HL-60/S4 treated with phorbol 12-myristate 13-acetate at 8.2 ng/mL for 4 days and 3 days (cell line): ENCODE measurements at regions not wholly inside any gene's neighbourhood (a gene's known extent, or its start where the extent isn't known, plus 50 kb on each side); places are given as distances from the start of the nearest gene placed in this dataset.

Experiments used
- in situ Hi-C: fragments of 300-500 bp; cut with MboI; formaldehyde crosslinking; loops from 2 replicates; pipeline ENCODE4 v1.15.0; 2022; ENCODE audit warnings: low sequenced_read_pairs

DNA sequence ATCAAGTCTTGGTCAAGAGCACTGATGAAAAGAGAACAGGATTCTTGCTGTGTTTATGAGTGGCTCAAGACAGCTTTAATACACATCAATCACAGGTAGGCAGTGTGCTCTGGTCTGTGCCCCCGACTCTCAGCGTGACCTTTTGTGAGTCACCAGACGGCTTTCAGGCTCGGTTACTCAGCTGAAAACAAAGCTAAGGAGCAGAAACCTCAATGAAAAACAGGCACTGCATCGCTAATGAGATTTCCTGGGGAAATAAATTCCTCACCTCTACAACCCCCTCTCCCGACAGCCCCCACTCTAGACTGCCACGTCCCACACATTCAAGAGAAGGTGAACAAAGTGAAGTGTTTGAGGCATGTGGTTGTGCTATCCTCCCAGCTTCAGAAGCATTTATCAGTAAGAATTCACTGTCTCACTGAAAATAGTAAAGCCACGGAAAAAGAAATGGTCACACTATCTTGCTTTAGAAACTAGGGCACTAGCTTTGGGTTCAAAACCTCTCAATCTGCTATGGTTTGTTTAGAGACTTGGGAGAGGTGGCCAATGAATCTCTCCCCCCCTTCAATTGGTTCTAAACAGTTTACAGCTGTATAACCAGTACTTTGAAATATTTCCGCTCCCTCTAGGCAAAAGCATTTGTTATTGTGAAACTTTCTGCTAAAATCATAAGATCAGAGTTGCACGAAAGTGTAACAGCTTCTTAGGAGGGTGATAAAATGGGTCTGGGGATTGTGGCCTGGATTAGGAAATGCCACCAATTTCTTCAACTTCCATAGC is 199.5 kb upstream of the PMFBP1 start:
- in situ Hi-C loops = no loop called here

DNA sequence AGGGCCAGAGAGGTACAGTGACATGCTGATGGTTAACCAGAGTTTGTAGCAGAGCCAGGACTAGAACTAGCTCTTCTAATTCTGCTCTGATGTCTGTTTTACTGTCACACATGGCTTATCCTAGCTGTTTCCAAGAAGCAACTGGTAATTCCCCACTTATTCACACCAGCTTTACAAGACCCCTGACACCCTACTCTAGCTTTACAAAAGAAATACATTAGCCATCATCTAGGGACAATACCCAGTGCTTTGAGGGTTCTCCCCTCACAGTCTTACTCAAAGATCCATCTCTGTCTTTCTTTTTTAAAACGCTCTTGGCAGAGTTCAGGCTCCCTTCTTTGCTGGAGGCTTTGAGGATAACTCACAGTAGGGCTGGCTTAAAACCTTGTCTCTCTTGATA is 197.3 kb upstream of the PMFBP1 start:
- in situ Hi-C loops = no loop called here

DNA sequence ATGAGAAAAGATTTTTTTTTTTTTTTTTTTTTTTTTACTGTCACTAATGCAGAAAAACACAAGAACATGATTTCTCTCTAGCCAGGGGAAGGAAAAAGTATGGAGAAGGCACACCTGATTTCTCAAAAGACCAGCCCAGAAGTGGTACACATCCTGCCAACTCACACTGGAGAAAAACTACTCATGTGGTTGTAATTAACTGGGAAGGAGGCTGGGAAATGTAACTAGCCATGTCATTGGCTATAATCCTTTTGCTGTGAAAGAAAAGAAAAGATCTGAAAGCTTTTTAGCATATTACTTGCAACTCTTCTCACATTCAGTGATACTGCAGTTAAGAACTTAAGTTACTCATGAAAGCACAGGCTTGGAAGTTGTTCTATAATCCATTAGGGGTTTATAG is 195.9 kb upstream of the PMFBP1 start:
- in situ Hi-C loops = no loop called here

DNA sequence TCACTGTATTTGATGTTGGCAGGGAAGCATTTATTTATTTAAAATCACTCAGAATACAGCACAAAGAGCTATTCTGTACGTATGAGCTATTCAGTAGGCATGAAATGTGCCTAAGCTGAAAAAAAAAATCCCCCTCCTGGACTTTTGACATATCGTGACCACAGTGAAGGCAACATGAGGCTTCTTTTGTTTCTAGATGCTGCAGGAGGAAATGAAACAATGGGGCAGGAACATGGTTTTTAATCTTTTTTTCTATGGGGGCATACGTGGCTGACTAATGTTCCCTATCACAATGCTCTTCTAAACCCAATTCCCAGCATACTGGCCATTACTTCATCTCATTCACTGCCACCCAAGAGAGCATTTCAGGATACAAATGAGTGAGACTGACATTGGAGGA is 191.0 kb upstream of the PMFBP1 start:
- in situ Hi-C loops = no loop called here

DNA sequence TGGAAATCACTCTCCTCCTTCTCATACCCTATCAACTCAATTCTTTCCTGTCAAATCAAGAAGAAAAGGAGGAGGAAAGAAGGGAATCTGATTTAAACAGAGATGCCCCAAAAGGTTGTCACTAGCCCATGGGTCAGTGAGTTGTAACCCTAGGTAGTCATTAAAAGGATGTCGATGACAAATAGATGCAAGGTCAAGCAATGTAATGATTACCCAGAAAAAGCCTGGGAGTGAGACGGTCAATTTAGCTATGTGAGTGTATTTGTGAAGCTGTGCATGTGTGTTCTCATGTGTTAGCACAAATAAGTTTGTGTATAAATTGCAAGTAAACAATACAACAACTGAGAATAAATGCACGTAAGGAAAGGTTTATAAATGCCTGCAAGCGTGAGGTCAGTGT is 190.5 kb upstream of the PMFBP1 start:
- in situ Hi-C loops = no loop called here

DNA sequence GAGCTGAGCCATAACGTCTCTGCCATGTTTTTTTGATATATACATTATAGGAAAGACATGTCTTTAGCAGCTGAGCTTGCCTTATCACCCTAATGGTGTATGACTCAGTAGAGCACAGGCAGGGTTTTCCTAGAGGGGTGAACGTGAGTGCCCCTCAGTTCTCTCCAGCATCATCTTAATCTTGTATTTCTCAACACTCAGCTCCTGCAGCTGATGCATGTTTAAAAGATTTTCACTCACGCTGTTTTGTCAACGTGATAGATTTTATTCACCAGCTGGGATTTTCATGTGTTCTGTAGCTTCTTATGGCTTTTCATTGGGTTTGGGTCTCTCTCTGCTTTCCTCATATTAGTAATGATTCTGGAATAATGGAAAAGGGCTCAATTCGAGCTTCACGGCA is 186.0 kb upstream of the PMFBP1 start:
- in situ Hi-C loops = no loop called here

DNA sequence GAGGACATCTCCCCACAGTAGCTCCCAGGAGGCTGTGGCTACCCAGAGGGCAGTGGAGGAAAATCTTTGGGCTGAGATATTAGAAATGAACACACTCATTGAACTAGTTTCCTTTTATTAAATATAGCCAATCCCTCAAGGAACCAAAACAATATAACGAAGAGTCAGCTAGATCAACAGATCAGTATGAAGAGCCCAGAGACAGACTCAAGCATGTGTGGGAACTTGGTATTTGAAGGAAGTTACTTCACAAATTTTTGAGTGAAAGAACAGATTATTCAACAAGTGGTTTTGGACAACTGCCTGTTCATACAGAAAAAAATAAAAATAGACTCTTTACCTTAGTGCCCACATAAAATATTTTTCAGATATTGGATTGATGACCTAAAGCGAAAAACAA is 183.6 kb upstream of the PMFBP1 start:
- in situ Hi-C loops = no loop called here

DNA sequence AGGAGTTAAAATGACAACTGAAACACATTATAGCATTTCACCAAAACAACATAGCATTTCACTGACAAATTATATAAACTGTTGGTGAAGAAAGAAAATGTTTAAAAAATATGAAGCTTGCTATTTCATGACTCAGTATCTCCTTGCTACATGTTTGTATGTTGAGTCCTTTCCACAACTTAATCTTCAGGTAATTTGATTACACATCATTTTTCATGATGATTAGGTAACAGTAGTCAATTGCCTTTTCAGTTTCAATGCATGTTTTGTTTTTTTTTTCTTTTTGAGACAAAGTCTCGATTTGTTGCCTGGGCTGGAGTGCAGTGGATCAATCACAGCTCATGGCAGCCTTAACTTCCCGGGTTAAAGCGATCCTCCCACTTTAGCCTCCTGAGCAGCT is 177.8 kb upstream of the PMFBP1 start:
- in situ Hi-C loops = no loop called here

DNA sequence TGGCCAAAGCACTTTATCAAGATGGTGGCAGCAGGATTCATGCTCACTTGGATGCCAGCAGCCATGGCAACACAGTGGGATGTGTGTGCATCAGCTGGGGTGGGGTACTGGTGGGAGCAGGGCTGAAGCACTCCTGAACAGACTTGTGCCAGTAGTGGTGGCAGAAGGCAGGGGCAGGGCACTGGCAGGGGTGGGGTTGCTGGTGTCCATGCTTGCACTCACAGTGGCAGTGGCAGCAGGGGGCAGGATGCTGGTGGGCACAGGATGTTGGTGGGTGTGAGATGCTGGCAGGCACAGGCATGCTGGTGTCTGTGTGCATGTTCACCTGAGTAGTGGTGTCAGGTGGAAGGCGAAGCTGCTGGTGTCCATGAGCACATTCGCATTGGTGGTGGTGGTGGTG is 161.0 kb upstream of the PMFBP1 start:
- in situ Hi-C loops = no loop called here

DNA sequence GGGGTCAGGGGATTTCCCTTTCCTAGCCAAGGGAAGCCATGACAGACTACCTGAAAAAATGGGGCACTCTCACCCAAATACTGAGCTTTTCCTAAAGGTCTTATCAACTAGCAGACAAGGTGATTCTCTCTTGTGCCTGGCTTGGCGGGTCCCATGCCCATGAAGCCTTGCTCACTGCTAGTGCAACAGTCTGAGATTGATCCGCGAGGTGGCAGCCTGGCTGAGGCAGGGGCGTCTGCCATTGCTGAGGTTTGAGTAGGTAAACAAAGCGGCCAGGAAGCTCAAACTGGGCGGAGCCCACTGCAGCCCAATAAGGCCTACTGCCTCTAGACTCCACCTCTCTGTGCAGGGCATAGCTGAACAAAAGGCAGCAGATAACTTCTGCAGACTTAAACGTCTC is 152.6 kb upstream of the PMFBP1 start:
- in situ Hi-C loops = no loop called here

DNA sequence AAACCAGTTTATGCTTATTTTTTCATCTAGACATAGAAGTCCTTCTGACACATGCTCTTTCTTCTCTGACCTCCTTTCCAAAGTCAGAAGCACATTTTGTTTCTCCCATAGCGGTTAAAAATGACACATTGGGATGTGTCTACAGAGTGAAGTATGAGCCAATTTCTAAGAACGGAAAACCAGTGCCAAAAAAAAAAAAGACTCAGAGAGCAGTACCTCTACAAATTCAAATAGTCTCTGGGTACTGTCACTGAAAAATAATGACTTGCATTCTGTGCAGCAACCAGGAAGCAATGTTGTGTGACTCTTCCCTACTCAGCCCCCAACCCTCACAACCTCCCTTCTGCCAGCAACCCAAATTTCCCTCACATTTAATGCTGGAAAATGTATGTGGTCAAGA is 145.5 kb upstream of the PMFBP1 start:
- in situ Hi-C loops = no loop called here

DNA sequence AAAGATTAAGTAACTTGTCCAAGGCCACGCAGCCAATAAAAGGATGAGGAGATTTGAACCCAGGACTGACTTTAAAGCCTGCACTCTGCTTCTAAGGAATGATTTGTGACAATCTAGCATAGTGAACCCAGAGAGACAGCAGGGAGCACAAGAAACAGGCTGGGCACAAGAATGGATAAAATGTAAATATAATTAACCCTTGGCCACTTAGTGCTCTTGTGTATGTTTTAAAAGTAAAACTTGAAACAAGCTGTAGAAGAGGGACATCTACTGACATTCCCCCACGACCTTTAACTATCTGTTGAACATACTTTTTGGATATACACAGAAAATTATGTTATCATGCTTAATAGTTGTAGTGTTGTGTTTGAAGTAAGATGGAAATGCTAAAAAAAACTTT is 141.9 kb upstream of the PMFBP1 start:
- in situ Hi-C loops = no loop called here

DNA sequence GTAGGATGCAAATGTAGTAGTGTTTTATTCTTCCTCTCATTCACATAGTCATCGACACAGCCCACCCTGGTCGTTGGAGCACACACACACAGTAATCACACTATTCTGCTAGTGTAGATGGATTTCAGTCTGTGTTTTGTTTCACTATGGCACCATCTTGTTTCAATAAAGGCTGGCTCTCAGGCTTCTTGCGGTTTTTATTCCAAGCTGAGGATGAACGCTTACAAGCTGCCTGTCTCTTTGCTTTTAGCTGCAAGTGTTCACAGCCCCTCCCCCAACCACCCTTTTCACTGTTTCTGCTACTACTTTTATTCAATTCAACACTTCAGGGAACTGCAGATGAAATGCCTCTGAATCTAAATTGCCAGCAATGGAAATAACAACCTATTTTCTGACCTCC is 140.9 kb upstream of the PMFBP1 start:
- in situ Hi-C loops = no loop called here

DNA sequence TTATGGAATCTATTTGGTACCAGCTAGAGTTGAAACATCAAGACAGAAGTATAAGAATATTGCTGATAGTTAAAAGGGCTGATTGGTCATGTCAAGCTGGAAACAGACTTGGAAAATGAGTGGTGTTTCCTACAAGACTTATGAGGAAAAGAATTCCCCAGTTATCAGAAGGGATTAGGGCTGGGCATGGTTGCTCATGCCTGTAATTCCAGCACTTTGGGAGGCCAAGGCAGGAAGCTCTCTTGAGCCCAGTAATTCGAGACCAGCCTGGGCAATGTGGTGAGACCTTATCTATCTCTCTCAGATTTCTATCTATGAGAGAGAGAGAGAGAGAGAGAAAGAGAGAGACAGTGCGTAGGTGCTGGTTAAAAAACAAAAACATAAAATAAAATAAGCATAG is 139.5 kb upstream of the PMFBP1 start:
- in situ Hi-C loops = no loop called here

DNA sequence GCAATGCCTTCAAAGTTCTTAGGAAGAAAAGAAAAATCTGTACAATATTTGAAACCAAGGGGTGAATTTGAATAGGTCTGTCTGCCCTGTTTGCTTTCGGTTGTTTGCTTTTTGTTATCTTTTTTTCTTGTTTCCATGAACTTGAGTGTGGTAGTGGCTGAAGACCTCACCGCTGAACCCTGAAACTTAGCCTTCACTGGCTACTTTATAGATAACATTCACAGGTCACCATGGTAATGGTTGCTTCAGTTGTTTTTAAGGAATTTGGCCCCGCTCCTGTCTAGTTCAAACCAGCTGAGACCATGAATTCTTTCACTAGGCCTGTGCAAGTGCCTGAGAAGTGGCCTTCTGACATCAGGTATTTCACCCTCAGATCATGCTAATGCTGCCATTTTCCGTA is 137.0 kb upstream of the PMFBP1 start:
- in situ Hi-C loops = no loop called here

DNA sequence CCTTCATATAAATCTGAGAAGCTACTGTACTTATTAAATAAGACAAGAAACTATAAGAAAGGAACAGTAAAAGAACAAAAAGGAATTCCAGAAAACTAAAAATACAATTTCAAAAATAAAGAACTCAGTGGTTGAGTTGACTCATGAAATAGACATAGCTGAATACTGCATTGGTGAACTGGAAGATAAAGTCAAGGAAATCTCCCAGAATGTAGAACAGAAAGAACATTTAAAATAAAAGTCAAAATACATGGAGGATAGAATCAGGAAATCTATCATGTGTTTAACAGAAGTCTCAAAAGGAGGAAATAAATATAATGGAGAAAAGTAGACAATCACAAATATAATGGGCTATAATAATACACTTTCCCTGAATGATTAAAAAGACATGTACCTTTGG is 136.4 kb upstream of the PMFBP1 start:
- in situ Hi-C loops = no loop called here

DNA sequence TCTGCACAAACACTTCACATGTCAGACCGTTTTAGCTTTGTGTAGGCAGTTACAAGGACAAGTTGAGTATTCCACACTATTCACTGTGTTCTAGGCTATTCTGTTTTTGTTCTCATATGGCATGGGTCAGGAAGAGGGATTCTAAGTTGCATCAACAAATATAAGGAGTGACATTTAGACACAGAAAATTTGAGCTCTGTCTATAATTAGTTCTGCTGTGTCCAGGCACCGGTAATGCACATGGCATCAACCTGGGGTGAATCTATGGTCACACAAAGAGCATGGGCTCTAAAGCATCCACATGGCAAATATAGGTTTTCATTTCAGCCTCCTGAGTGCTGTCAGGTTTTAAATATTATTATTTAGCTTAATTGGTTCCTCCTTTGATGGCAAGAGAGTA is 130.4 kb upstream of the PMFBP1 start:
- in situ Hi-C loops = no loop called here

DNA sequence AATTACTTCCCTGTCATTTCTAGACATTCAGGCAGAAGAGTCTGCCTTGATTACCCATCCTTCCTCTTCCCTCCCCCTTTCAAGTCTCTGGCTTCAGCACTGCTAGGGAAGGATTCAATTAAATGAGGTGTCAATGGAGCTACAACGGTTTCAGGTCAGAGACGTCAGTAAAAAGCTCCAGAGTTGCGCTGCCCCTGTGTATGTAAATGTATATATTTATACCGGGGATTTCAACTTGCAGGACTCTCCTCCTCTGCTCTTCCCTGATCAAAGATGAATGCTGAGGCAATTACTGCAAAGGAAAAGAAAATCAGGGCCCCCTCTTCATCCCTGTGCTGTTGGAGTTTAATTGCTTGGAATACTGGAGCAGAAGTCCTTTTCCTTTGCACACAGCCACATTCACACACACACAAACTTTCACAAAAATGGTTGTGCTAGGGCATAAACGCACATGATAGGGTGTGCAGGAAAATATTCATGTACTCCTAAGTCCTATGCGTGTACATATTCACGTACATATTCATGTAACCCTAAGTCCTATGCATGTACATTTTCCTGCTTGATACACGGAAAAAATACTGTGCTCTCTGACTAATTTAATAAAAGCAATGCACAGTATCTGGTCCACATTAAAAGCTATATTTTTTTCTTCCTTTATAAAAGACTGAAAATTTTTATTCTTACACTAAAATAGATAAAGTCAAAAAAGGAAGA is 129.7 kb upstream of the PMFBP1 start:
- in situ Hi-C loops = no loop called here

DNA sequence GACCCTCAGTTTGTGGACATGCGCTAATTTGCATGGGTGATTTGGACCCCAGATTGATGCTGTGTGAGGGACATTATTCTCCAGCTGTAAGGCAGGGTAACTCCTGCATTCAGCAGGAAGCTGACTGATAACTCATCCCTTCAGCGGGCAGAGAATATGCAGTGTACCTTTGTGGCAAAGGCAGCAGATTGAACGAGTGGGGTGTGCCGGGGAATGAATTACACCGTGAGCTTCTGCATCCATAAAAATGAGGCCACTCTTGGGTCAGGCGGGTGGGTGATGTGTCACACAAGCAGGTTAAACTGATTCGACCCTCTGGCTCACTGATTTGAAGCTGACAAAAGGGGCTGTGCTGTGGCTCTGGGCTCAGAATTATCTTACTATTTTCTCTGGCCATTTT is 128.9 kb upstream of the PMFBP1 start:
- in situ Hi-C loops = no loop called here

DNA sequence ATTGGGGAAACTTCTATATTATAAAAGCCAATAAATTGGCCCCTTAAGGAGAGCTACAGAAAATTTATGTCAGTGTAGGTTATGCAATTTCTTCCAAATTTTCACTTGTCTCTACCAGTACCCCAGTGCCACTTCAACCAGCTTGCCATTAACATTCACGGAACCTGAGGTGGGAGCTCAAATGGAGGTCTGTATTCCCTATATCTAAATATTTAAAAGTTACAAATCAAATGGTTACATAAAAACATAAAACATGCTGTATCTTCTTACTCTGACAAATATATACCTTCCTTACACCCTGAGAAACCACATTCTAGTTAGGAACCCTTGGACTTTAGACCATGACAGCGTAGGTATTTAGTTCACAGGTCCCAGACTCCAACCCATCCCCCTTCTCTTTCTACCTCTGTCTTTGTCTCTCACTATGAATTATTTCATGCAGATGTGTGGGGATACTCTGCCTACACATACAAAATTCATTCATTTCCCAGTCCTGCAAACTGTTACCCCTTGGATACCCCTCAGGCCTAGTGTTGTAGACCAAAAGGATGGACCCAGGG is 127.8 kb upstream of the PMFBP1 start:
- in situ Hi-C loops = no loop called here

DNA sequence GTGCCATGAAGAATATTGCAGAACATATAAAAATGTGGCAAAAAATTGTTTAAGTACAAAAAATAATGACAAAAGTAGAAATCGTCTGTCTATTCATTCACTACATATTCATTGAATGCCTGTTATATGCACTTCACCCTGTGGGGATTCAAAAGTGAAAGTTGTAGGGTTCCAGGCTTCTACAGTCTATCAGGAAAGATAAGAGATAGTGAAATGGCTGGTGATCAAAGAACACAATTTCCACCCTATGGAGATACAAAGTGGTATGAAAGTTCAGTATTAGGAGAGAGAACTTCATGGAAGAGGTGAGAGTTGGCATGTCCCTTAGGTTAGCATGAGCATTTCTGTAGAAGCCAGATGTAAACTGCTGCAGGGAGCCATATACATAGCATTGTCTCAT is 127.0 kb upstream of the PMFBP1 start:
- in situ Hi-C loops = no loop called here

DNA sequence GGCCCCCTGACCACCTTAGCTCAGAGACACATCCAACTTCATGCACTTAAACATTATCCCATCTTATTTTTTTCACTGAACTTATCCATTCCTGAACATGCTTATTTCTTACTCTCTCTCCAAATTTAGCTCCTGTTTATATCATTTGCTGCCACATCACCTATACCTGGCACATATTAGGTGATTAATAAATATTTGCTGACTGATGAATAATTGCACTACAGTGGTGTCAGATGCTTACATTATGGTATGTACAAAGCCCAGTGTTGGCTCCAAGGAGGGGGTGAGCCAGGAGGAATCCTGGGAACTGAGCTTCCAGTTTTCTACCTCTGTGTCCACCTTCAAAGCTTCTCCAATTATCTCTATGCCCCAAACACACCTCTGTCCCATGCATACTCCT is 124.0 kb upstream of the PMFBP1 start:
- in situ Hi-C loops = no loop called here
